NCI-H82 (cell line): ENCODE measurements at regions not wholly inside any gene's neighbourhood (a gene's known extent, or its start where the extent isn't known, plus 50 kb on each side); places are given as distances from the start of the nearest gene placed in this dataset.

Experiments used
- DNase-seq: peaks from one replicate; lab custom pipeline; 2025; lab: John Stamatoyannopoulos, UW

GRCh38 chr18:22253676-22254075, 84.3 kb downstream of the GATA6 start:
- DNase-seq, result no peak

DNA sequence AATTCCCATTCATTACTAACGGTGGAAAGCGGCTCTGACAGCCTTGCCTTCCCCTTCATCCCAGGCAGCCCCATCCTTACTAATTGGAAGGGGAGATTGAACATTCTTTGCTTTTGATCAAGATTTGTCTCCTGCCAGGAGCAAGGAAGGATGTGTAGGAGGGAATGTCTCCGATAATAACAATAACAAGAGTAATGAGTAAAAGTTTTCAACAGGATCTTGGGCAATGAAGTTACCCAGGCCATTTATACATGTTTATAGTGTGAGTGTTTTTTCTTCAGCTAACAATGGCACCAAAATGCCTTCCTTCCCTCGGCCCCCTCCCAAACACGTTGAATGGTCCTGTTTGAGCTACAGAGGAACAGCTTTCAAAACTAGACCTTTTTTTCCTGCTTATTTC, 83.8 kb downstream of the GATA6 start:
- no peak for DNase-seq
